Activated CD8-positive, alpha-beta T cell treated with anti-CD3 and anti-CD28 coated beads, Interleukin-2, amount 10 ng/mL, durations not matched to agents 7 days and 5 days (primary cell): ENCODE measurements at regions not wholly inside any gene's neighbourhood (a gene's known extent, or its start where the extent isn't known, plus 50 kb on each side); places are given as distances from the start of the nearest gene placed in this dataset.

Experiments
- ATAC-seq: fragments of 150-1000 bp; cut with Tn5 transposase; one replicate; pipeline ENCODE4 v1.10.0; 2021; ENCODE audit warnings: moderate library complexity
- CTCF ChIA-PET: fragments of 350-600 bp; sonication (Branson Sonifier 250); formaldehyde crosslinking; loops from one replicate; lab custom pipeline; 2021; ENCODE audit warnings: antibody characterized with exemption; lab: Charles Lee
- POLR2A ChIA-PET: fragments of 350-600 bp; sonication (Branson Sonifier 250); formaldehyde crosslinking; loops from one replicate; lab custom pipeline; 2021; ENCODE audit warnings: antibody characterized with exemption; lab: Charles Lee
- DNase-seq: peaks from one replicate; pipeline ENCODE4 v3.0.0-alpha.2; 2020
- H3K27ac Mint-ChIP-seq: one replicate; pipeline ENCODE4 v1.8.0; 2021; ENCODE audit warnings: mild to moderate bottlenecking, mixed read lengths
- H3K27me3 Mint-ChIP-seq: one replicate; pipeline ENCODE4 v1.8.0; 2021; ENCODE audit warnings: low read depth, mixed read lengths
- H3K36me3 Mint-ChIP-seq: one replicate; pipeline ENCODE4 v1.8.0; 2021; ENCODE audit warnings: low read depth, mixed read lengths
- H3K4me1 Mint-ChIP-seq: one replicate; pipeline ENCODE4 v1.8.0; 2021; ENCODE audit warnings: low read depth, mixed read lengths
- H3K4me3 Mint-ChIP-seq: one replicate; pipeline ENCODE4 v1.8.0; 2021; ENCODE audit warnings: mild to moderate bottlenecking, mixed read lengths
- H3K9me3 Mint-ChIP-seq: one replicate; pipeline ENCODE4 v1.8.0; 2022; ENCODE audit warnings: mixed read lengths; ENCODE audit not compliant: insufficient read depth

DNA sequence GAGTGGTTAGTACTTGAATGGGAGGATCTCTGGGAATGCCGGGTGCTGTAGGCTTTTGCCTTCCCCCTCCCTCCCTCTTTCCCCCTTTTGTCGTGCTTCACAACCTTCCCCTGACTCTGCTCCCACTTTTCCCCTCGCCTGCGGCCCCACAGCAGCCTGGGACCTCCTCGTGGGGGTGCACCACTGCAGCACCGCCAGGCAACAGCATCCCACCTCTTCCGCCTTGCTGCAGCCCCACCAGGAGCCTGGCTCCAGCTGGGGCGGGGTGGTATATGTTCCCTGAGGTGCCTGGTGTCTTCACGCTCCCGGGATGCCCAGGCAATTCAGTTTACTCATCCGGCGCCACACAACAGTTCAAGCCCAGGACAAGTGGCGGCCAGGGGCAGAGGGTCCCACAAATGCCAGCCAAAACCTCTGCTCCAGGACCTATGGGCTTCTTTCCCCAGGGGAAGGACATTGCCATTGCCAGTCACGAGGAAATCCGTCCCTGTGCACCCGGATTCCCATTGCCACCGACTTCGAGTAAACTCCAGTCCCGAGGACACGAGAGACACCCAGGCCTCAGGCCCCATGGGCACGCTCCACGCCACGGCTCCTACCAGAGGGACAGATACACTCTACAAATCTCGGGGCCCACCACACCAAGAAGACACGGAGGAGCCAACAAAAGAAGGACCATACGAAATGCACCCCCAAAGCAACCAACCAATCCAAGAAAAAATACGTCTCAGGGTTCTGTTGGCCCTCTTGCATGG, 181.7 kb downstream of the ALG10 start:
- ATAC-seq (no peak), DNase-seq (no peak)
- H3K27me3 Mint-ChIP-seq, result no peaks in the 10 kb centered on the region
- H3K4me3 Mint-ChIP-seq, result no peak overlapping the region
- H3K4me1 Mint-ChIP-seq, result no peaks in the 10 kb centered on the region
- no peaks in the 10 kb centered on the region for H3K9me3 Mint-ChIP-seq
- POLR2A ChIA-PET, result no interaction called here
- H3K27ac Mint-ChIP-seq, result no peak overlapping the region
- no peaks in the 10 kb centered on the region for H3K36me3 Mint-ChIP-seq
- CTCF ChIA-PET, result no interaction called here

GRCh38 chr12:34204830-34205285, 182.6 kb downstream of the ALG10 start:
- ATAC-seq (no peak), DNase-seq (no peak)
- Mint-ChIP-seq H3K4me1 (no peaks in the 10 kb centered on the region), H3K27me3 (no peaks in the 10 kb centered on the region), H3K9me3 (no peaks in the 10 kb centered on the region), H3K4me3 (no peak overlapping the region), H3K27ac (no peak overlapping the region), H3K36me3 (no peaks in the 10 kb centered on the region)
- CTCF ChIA-PET, result no interaction called here
- POLR2A ChIA-PET, result no interaction called here

DNA sequence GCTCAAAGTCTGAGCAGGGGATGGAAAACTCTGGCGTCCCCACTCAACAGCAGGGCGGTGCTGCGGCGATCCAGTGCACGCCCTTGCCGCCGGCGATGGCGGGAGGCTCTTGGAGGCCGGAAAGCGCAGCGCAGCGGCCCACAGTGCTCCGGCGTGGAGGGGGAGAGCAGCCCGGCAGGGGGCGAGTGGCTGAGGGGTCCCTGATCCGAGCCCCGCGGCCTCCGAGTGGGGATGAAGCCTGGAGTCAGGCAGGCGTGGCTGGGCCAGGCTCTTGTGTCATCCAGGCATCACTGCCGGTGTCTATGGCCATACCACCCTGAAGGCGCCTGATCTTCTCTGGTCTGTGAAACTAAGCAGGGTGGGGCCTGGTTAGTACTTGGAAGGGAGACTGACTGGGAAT, 183.1 kb downstream of the ALG10 start:
- Mint-ChIP-seq H3K36me3 (no peaks in the 10 kb centered on the region), H3K4me1 (no peaks in the 10 kb centered on the region), H3K27ac (no peak overlapping the region), H3K4me3 (no peak overlapping the region), H3K9me3 (no peaks in the 10 kb centered on the region), H3K27me3 (no peaks in the 10 kb centered on the region)
- no peak for ATAC-seq
- CTCF ChIA-PET, result no interaction called here
- DNase-seq, result no peak
- POLR2A ChIA-PET, result no interaction called here

- no peaks in the 10 kb centered on the region for H3K36me3 Mint-ChIP-seq
- H3K9me3 Mint-ChIP-seq, result no peaks in the 10 kb centered on the region
- H3K4me3 Mint-ChIP-seq, result no peak overlapping the region
- ChIA-PET CTCF (no interaction called here), POLR2A (no interaction called here)
- H3K27ac Mint-ChIP-seq, result no peak overlapping the region
- no peaks in the 10 kb centered on the region for H3K27me3 Mint-ChIP-seq
- no peaks in the 10 kb centered on the region for H3K4me1 Mint-ChIP-seq
- no peak for DNase-seq
- no peak for ATAC-seq
These were observed 183.9 kb downstream of the ALG10 start for GRCh38 chr12:34206061-34206785.

GRCh38 chr12:34207858-34208257, 185.6 kb downstream of the ALG10 start:
- ATAC-seq, result no peak
- no peak for DNase-seq
- Mint-ChIP-seq H3K36me3 (no peaks in the 10 kb centered on the region), H3K4me1 (no peaks in the 10 kb centered on the region), H3K27me3 (no peaks in the 10 kb centered on the region), H3K4me3 (no peak overlapping the region), H3K27ac (no peak overlapping the region), H3K9me3 (no peaks in the 10 kb centered on the region)
- ChIA-PET POLR2A (no interaction called here), CTCF (no interaction called here)

DNA sequence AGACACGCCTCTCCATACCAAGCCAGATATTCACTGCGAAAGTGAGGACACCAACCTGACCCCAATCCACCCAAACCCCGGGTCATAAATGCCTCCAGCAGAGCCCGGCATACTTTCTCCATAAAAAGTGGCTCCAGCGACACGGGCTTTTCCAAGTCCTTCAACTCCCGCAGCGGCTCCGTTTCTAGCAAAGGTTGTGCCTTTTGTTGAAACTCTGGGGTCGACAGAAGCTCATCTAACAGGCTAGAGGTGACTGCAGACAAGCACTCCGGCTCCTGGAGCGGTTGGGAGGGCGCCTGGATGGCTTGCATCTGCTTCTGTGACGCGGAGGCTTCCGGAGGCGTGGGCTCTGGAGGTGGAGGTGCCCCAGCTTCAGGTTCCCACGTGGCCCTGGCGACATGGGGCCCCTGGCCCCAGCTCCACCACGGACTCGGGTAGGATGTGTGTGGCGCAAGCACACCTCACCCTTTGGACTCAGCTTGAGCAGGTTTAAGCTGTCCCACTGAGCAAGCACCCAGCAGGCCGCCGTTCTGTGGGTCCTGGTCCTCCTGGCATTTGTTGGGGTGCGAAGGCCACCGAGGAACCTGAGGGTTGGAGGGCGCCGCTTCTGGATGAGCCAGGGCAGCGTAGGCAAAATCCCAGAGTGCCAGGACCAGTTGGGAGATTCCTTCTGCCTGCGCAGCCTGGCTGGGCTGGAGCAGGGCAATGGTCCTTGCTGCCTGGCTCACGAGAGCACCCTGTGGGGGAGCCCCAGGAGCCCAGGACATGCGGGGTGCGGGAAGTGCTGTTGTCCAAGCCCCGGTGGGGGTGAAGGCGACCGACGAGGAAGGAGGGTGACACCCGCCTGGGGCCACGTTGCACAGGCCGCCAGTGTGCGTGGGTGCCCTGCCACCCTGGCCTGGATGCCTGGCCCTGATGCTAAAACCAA, 186.3 kb downstream of the ALG10 start:
- ChIA-PET POLR2A (no interaction called here), CTCF (no interaction called here)
- Mint-ChIP-seq H3K9me3 (no peaks in the 10 kb centered on the region), H3K4me1 (no peaks in the 10 kb centered on the region), H3K27me3 (no peaks in the 10 kb centered on the region), H3K36me3 (no peaks in the 10 kb centered on the region), H3K27ac (no peak overlapping the region), H3K4me3 (no peak overlapping the region)
- ATAC-seq (no peak), DNase-seq (no peak)

GRCh38 chr12:34209259-34209835, 187.1 kb downstream of the ALG10 start:
- POLR2A ChIA-PET, result no interaction called here
- no peaks in the 10 kb centered on the region for H3K27me3 Mint-ChIP-seq
- CTCF ChIA-PET, result no interaction called here
- DNase-seq (no peak), ATAC-seq (no peak)
- H3K36me3 Mint-ChIP-seq, result no peaks in the 10 kb centered on the region
- no peak overlapping the region for H3K27ac Mint-ChIP-seq
- H3K4me1 Mint-ChIP-seq, result no peaks in the 10 kb centered on the region
- H3K9me3 Mint-ChIP-seq, result no peaks in the 10 kb centered on the region
- H3K4me3 Mint-ChIP-seq, result no peak overlapping the region

DNA sequence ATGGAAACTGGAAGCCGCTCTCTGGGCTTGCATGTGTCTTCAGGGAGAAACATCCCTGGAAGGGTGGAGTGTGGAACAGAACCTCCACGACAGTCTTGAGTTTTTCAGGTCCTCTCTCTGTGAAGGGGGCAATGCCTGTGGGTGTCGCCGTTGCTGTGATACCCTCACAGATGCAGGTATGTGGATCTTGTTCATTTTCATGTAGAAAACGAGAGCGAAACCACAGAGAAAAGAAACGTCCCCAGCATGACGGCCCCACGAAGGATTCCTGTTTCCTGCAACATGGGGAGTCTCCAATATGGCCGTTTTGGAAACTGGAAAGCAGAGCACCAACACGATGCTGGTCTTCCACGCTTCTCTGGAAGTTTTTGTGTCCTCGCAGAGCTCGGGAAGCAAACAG, 187.9 kb downstream of the ALG10 start:
- Mint-ChIP-seq H3K4me1 (no peaks in the 10 kb centered on the region), H3K27me3 (no peaks in the 10 kb centered on the region), H3K36me3 (no peaks in the 10 kb centered on the region), H3K9me3 (no peaks in the 10 kb centered on the region), H3K4me3 (no peak overlapping the region), H3K27ac (no peak overlapping the region)
- no peak for DNase-seq
- POLR2A ChIA-PET, result no interaction called here
- CTCF ChIA-PET, result no interaction called here
- no peak for ATAC-seq

DNA sequence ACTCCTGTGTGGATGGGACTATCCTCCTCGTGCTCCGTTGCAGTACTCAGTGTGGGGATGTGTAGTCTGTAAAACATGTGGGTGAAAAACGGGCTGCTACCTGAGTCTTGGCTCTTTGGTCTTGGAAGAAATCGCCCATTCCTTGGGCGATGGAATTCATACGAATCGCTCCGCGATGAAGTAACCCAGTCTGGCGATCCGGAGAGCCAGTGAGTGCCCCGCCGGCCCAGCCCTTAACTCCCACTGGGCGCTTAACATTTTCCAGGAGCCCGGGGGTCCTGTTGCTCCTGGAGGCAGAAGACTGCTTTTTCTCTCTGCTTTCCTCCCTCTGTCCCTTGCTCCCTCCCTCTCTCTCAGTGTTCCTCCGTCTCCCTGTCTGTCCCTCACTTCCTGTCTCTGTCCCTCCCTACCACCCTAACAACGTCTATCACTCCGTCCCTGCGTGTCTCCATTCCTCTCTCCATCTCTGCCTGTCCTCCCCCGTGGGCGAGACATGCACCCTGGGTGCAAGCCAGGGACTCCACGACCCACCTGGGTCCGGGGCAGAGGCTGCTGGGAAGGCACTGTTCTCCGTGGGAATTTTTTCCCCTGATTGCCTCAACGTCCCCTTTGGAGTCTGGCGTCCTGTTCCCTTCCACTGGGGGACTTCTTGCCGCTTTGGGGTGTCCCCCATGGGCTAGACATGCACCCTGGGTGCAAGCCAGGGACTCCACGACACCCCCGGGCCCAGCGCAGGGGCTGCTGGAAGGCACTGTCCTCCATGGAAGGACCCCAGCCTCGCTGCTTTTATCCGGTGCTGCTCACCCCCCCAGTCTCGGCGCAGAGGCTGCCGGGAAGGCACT, 188.6 kb downstream of the ALG10 start:
- no peak overlapping the region for H3K27ac Mint-ChIP-seq
- no peak overlapping the region for H3K4me3 Mint-ChIP-seq
- DNase-seq (no peak), ATAC-seq (no peak)
- H3K36me3 Mint-ChIP-seq, result no peaks in the 10 kb centered on the region
- ChIA-PET POLR2A (no interaction called here), CTCF (no interaction called here)
- no peaks in the 10 kb centered on the region for H3K9me3 Mint-ChIP-seq
- no peaks in the 10 kb centered on the region for H3K27me3 Mint-ChIP-seq
- H3K4me1 Mint-ChIP-seq, result no peaks in the 10 kb centered on the region

DNA sequence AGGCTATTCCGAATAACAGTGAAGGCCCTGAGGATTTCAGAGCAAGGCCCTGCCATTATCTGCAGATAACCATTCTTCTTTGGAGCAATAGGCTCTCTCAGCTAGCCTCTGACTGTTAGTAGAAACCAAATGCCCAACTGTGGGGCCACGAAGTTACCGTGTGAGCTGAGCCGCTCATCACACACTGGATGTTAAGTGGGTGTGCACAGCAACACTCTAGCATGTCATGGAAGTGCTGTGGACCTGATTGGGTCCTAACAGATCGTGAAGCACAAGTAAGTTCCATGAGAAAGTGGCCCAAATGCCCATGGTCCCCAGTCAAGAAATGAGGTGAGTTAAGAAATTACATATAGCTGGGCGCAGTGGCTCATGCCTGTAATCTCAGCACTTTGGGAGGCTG, 190.4 kb downstream of the ALG10 start:
- ATAC-seq (no peak), DNase-seq (no peak)
- CTCF ChIA-PET, result no interaction called here
- Mint-ChIP-seq H3K4me3 (no peak overlapping the region), H3K36me3 (no peaks in the 10 kb centered on the region), H3K9me3 (no peaks in the 10 kb centered on the region), H3K27me3 (no peaks in the 10 kb centered on the region), H3K27ac (no peak overlapping the region), H3K4me1 (no peaks in the 10 kb centered on the region)
- POLR2A ChIA-PET, result no interaction called here

GRCh38 chr12:34214011-34214410, 191.7 kb downstream of the ALG10 start:
- CTCF ChIA-PET, result interaction anchor here (0.7 kb wide), 1 partner anchor 291 kb away, joined by 3 read pairs; no protein-coding TSS in a partner anchor
- Mint-ChIP-seq H3K27ac (no peak overlapping the region), H3K4me1 (peaks cover 9% of the 10 kb centered on the region), H3K9me3 (no peaks in the 10 kb centered on the region), H3K36me3 (no peaks in the 10 kb centered on the region), H3K27me3 (no peaks in the 10 kb centered on the region), H3K4me3 (no peak overlapping the region)
- no peak for ATAC-seq
- POLR2A ChIA-PET, result no interaction called here
- no peak for DNase-seq
